ENCODE measurements at regions not wholly inside any gene's neighbourhood (a gene's known extent, or its start where the extent isn't known, plus 50 kb on each side); places are given as distances from the start of the nearest gene placed in this dataset.
"Not testable (repeated sequence)": the region's sequence is repeated elsewhere in the genome, so short reads cannot be mapped to it uniquely, and the experiment has no call there.

GRCh38 chr20:4469910-4470309 lies 216.3 kb upstream of the PRNP start:
- DNase-seq (ENCODE audit: low read depth in 2 of 2), result no peak

GRCh38 chr20:4468114-4468513 lies 218.1 kb upstream of the PRNP start:
- no peak for DNase-seq (ENCODE audit: low read depth in 2 of 2)

- DNase-seq (ENCODE audit: low read depth in 2 of 2), result no peak
Measured at GRCh38 chr20:4465855-4466545, 216.9 kb upstream of the ADRA1D start.

GRCh38 chr20:4465212-4465611 lies 216.1 kb upstream of the ADRA1D start:
- no peak for DNase-seq (ENCODE audit: low read depth in 2 of 2)

- DNase-seq (ENCODE audit: low read depth in 2 of 2), result not testable (repeated sequence)
Measured at GRCh38 chr20:4462801-4463200, 213.7 kb upstream of the ADRA1D start.

GRCh38 chr20:4459081-4459480 lies 210.0 kb upstream of the ADRA1D start:
- DNase-seq (ENCODE audit: low read depth in 2 of 2), result no peak

- DNase-seq (ENCODE audit: low read depth in 2 of 2), result no peak
Measured at GRCh38 chr20:4457566-4458543, 208.8 kb upstream of the ADRA1D start.

GRCh38 chr20:4455996-4456395 lies 206.9 kb upstream of the ADRA1D start:
- DNase-seq (ENCODE audit: low read depth in 2 of 2), result no peak

GRCh38 chr20:4455301-4455701 lies 206.2 kb upstream of the ADRA1D start:
- DNase-seq (ENCODE audit: low read depth in 2 of 2), result no peak

- no peak for DNase-seq (ENCODE audit: low read depth in 2 of 2)
Measured at GRCh38 chr20:4454111-4454510, 205.0 kb upstream of the ADRA1D start.

- no peak for DNase-seq (ENCODE audit: low read depth in 2 of 2)
Measured at GRCh38 chr20:4453359-4453758, 204.3 kb upstream of the ADRA1D start.

- no peak for DNase-seq (ENCODE audit: low read depth in 2 of 2)
Measured at GRCh38 chr20:4451487-4452081, 202.5 kb upstream of the ADRA1D start.

- no peak for DNase-seq (ENCODE audit: low read depth in 2 of 2)
Measured at GRCh38 chr20:4449957-4450715, 201.0 kb upstream of the ADRA1D start.

GRCh38 chr20:4445784-4446183 lies 196.7 kb upstream of the ADRA1D start:
- peak in 1 of 2 experiments; percentile 13 for DNase-seq (ENCODE audit: low read depth in 2 of 2)

GRCh38 chr20:4445331-4445730 lies 196.2 kb upstream of the ADRA1D start:
- no peak for DNase-seq (ENCODE audit: low read depth in 2 of 2)

GRCh38 chr20:4444404-4444803 lies 195.3 kb upstream of the ADRA1D start:
- DNase-seq (ENCODE audit: low read depth in 2 of 2), result peak in 1 of 2 experiments; percentile 6

GRCh38 chr20:4443016-4443415 lies 193.9 kb upstream of the ADRA1D start:
- DNase-seq (ENCODE audit: low read depth in 2 of 2), result no peak

- no peak for DNase-seq (ENCODE audit: low read depth in 2 of 2)
Measured at GRCh38 chr20:4441871-4442270, 192.8 kb upstream of the ADRA1D start.

GRCh38 chr20:4441191-4441590 lies 192.1 kb upstream of the ADRA1D start:
- no peak for DNase-seq (ENCODE audit: low read depth in 2 of 2)

GRCh38 chr20:4439461-4439860 lies 190.4 kb upstream of the ADRA1D start:
- no peak for DNase-seq (ENCODE audit: low read depth in 2 of 2)

- DNase-seq (ENCODE audit: low read depth in 2 of 2), result no peak
Measured at GRCh38 chr20:4437131-4437530, 188.0 kb upstream of the ADRA1D start.
